ENCODE measurements at regions not wholly inside any gene's neighbourhood (a gene's known extent, or its start where the extent isn't known, plus 50 kb on each side); places are given as distances from the start of the nearest gene placed in this dataset.
"Not testable (repeated sequence)": the region's sequence is repeated elsewhere in the genome, so short reads cannot be mapped to it uniquely, and the experiment has no call there.

DNA sequence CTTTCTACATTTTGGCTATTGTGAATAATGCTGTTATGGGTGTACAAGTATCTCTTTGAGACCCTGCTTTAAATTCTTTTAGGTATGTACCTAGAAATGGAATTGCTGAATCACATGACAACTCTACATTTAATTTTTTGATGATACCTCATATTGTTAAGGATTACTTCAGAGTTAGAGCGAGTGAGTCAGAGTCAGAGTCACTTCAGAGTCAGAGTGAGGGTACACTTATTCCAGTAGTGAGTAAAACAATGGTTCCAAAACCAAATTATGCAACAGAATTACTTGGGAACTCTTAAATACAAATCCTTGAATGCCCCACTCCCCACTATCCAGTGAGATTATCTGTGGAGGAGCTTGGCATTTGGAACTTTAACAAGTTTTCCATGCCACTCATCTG, 50.3 kb upstream of the SNRK start:
- no peak for DNase-seq

- DNase-seq = no peak
Observed at GRCh38 chr3:43233062-43233461, 53.3 kb upstream of the SNRK start.

DNA sequence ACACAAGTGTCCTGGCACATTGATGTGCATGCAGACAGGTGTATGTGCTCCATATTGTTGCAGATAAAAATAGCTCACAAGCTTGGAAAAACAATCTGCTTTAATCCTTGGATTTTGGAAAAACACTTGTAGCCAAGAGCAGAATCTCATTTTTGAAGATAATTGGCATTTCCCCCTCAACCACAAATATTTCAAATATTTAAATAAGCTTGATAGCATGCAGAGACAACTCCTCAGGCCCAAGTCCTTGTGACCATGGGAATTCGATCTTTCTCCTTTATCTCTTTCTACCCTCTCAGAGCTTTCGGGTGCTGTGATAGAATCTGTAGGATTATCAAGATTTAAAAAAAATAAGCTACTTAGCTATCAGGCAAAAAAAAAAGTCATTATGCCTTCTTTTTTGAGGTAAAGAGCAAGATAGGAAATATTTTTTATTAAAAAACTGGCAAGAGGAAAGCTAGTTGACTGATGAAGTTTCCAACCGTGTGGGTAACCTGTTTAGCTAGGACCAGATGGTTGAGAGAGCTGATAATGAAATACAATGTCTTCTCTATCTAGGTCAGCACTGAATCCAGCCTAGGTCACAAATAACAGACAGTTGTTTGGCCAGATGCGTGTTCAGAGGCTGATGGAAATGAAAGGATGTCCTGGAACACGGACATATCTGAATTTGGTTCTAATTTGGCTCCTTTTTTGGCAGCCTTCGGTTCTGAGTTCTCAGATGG, 54.9 kb upstream of the SNRK start:
- no peak for DNase-seq

GRCh38 chr3:43229865-43230264, 56.5 kb upstream of the SNRK start:
- not testable (repeated sequence) for DNase-seq

DNA sequence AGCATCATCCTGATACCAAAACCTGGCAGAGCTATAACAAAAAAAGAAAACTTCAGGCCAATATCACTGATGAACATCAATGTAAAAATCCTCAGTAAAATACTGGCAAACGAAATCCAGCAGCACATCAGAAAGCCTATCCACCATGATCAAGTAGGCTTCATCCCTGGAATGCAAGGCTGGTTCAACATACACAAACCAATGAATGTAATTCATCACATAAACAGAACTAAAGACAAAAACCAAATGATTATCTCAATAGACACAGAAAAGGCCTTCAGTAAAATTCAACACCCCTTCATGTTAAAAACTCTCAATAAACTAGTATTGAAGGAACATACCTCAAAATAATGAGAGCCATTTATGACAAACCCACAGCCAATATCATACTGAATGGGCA, 58.7 kb upstream of the SNRK start:
- DNase-seq = not testable (repeated sequence)

- DNase-seq = no peak
Observed at GRCh38 chr3:43224405-43225073, 61.8 kb upstream of the SNRK start.

DNA sequence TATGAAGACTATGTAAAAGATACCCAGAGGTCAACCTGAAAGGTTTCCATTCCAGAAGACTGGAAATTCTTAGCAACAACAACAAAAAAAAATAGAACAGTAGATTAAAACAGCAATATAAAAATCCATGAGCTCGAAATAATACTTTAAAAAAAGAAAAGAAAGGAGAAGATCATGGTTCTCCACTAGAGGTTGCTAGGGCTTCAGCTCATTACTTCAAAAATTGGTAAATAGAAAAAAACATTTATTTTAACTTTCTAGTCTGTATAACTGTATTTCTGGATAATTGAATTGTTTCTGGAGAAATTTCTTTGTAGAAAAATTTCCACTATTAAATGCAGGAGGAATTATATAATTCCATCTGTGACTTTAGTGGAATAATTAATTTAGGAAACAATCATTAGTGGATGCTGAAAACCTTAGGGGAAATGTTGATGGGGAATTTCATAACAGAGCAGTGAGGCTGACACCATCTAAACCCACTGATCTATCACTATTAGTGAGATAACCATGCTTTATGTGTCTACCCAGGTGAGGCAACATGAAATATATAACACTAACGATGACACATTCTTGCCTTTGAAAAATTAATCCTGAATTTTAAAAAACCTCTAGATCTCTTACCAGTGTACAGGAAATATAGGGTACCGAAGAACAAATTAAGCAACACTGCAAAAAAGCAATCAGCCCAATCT, 62.5 kb upstream of the SNRK start:
- DNase-seq = no peak

- no peak for DNase-seq
Observed at GRCh38 chr3:43222590-43222989, 63.8 kb upstream of the SNRK start.

- no peak for DNase-seq
Observed at GRCh38 chr3:43221076-43221475, 65.3 kb upstream of the SNRK start.

DNA sequence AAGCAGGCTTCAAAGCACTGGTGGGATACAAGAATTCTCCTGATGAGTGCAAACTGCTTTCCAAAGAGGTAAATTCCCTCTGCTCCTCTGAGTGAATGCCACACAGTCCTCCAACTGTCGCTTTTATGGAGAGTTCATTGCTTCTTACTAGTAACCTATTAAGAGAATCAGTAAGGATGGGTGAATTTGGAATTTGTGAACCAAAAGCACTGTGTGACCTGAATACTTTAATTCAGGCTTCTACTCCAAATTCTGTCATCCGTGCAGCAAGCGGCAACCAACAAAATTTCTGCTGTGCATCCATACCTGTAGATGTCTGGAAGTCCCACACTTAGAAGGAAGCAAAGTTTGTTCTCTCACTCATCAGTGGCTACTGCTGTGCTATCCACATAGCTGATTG, 66.7 kb upstream of the SNRK start:
- no peak for DNase-seq

- DNase-seq = no peak
Observed at GRCh38 chr3:43218921-43219320, 67.4 kb upstream of the SNRK start.

DNA sequence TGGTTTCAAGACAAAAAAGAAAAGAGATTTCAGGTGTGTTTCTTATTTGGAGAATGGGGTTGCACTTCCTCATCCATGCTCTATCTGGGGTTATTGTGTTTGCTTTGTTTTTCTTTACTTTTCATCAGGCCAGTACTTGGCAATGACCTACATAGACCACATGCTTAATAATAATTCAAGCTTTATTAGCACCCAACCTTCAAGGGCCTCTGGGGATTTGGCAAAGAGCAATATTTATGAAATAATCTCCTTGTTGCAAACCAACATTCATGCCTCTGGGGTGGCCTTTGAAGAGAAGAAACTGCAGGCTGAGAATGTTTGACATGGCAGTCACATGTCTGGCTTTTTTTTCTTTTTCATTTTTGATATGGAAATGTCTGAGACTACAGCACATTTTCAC, 68.2 kb upstream of the SNRK start:
- no peak for DNase-seq

- DNase-seq = no peak
Observed at GRCh38 chr3:43217633-43218032, 68.7 kb upstream of the SNRK start.

DNA sequence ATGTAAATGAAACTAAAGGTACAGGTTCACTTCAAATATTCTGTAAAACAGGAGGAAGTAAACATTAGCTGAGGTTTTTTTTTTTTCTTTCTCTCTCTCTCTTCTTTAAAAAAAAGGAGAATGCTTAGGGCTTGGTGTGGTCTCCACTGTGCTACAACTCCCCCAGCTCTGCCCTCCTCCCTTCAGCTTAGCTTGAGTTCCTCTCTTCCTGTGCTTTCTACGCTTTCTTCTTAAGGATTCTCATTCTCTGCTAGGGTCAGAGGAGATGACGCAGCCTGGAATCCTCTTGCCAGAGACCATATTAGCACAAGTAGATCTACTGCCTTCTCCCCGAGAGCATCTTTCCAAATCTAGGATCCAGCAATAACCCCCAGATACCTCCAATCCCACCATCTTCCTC, 69.1 kb upstream of the SNRK start:
- no peak for DNase-seq

DNA sequence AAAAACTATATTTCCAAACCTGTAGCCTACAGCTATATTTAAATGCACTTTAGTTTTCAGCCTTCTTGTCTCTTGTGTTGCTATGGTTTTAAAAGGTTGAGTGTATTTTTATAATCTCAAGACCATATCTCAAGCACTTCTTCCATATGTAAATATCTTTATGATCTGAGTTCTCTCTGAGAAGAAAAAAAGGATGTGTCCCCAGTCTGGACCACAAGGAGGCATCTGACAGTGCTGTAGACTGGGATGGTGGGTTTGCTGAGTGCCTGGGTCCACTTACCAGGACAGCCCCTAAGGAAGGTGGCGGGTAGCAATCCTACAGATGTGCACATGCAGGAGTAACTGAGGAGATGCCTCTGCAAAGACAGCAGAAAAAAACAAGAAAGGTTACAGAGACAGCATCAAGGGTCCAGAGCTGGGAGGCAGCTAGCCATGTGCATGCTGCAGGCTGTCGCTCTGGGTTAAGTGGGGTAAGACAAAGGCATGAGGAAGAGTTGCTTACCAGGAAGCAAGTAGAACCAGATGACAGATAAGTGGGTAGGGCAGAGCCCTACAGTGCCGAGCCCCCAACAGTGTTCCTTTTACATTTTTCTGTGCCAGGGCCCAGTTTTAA, 70.6 kb upstream of the SNRK start:
- no peak for DNase-seq

DNA sequence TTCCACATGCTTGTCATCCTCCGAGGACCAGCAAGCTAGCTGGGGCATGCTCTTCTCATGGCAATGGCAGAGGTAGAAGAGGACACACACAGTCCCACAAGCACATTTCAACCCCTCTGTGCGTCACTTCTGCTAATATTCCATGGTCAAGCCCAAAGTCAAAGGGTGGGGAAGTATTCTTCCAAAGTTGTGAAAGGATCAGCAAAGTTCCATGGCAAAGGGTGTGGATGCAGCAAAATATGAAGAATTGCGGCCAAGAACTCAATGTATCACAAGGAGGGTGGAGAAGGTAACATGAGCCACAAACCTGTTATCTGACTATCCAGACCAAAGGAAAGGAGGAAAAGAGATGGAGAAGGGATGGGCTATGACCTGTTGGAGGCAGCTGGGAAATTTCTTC, 71.2 kb upstream of the SNRK start:
- DNase-seq = no peak

DNA sequence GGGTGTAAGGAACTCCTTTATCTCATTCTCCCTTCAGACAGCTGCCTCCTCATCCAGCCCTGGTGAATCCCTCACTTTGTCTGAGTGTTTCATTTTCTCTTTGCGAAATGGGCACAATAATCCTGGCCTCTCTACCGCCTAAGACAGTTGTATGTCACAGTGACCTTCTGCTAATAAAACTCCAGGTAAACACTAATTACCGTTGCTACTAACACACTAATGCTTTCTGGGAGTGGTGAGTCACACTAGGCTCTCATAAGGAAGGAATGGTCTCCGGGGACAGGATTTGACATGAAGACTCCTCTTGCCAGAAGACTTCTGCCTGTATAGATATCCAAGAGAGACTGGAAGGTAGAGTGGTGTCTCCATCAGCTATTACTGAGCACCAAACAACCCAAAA, 71.7 kb upstream of the SNRK start:
- no peak for DNase-seq

DNA sequence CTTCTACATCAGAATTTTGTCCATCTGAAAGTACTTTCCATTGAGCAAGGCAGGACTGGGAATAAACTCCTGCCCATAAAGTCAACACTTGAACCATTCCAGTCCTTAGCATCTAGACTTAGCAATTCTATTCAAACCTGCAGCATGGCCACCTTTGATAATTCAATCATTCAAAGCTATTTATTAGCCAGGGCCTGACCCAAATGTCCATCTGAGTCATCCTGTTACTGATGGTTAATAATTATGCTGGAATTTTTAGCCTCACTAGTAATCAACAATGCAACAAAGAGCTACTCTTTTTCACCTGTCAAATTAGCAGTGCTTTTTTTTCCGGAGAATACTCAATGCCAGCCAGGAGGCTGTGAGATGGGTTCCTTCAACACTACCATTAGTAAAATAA, 72.7 kb upstream of the SNRK start:
- DNase-seq = no peak

- no peak for DNase-seq
Observed at GRCh38 chr3:43212914-43213611, 73.3 kb upstream of the SNRK start.

GRCh38 chr3:43211681-43212080, 74.7 kb upstream of the SNRK start:
- no peak for DNase-seq

All from amygdala (tissue), 56 donors.